Adrenal gland (tissue), 5 donors: ENCODE measurements at regions not wholly inside any gene's neighbourhood (a gene's known extent, or its start where the extent isn't known, plus 50 kb on each side); places are given as distances from the start of the nearest gene placed in this dataset.

Experiments
- CTCF ChIP-seq, 6 experiments: fragments of 450-650 bp in 4 of 6; fragments of 200-600 bp in 2 of 6; sonication (generic) in 1 of 6; IDR thresholded peaks; 1 replicate in 5 of 6; 2 replicates in 1 of 6; pipeline versions ENCODE4 v1.5.1 to v1.8.0; 2016 to 2021; ENCODE audit warnings: antibody characterized with exemption in 6 of 6, mild to moderate bottlenecking in 2 of 6, moderate library complexity in 1 of 6
- POLR2A ChIP-seq, 2 donors: fragments of 450-650 bp; IDR thresholded peaks; one replicate each; pipeline ENCODE4 v1.6.1; 2017; ENCODE audit warnings: antibody characterized with exemption in 2 of 2, mild to moderate bottlenecking in 2 of 2, moderate library complexity in 1 of 2
- donor health status: DM: no; HTN: no; CAD: no.

GRCh38 chr16:77612596-77612995 lies 109.7 kb upstream of the NUDT7 start:
- TF ChIP-seq CTCF (IDR thresholded peaks at IDR 0.05) = no peak
- TF ChIP-seq POLR2A (IDR thresholded peaks at IDR 0.05) = no peak
